GM21367 (cell line): ENCODE measurements at regions not wholly inside any gene's neighbourhood (a gene's known extent, or its start where the extent isn't known, plus 50 kb on each side); places are given as distances from the start of the nearest gene placed in this dataset.
"Not testable (repeated sequence)": the region's sequence is repeated elsewhere in the genome, so short reads cannot be mapped to it uniquely, and the experiment has no call there.

Experiments used
- ATAC-seq: cut with Tn5 transposase; IDR thresholded peaks from one replicate; pipeline ENCODE4 v1.9.1; 2021; ENCODE audit not compliant: unreplicated experiment

DNA sequence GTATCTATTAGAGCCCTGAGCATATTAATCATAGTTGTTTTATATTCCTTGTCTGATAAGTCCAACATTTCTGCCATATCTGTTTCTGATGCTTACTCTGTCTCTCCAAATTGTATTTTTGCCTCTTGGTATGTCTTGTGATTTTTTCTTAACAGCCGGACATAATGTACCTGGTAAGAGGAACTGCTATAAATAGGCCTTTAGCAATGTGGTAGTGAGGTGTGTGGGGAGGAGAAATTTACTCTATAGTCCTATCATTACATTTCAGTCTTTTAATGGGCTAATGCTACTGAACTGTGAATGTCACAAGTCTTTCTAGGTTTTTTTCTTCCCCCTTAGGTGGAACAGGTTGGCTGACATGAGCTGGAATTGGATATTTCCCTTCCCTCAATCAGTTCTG is 176.1 kb upstream of the FGF10 start:
- ATAC-seq, result no peak

DNA sequence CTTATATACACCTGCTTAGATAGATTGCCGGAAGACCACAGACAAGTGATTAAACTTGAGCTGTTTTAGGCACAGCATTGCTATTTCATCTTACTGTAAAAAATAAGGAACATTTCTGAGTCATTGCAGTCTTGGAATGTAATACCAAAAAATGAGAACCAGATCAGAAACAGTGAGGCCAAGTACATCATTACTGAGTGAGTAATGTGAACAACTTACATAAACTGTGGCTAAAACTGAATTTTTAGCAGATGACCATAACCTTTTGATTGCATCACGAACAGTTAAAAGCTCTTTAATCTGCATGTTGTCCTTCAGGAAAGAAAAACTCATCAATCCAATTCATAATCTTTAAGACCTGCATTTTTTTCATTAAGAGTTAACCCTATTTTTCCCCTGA is 157.1 kb upstream of the FGF10 start:
- no peak for ATAC-seq

DNA sequence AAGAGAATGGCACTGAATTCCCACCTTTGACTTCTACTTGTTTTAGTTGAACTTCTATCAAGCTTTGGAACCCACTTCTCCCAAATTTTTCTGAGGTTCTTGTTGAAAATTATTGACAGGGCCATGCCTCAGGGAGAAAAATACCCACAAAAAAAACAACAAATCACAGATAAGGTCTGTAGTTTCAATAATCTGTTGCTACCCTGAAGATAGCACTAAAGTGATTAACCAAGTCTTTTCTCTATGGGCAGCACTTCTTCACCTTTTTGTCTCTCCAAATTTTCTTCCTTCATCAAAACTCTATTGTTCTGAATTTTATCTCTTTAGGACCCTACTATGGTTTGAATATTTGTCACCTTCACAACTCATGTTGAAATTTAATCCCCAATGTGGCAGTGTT is 154.3 kb upstream of the FGF10 start:
- no peak for ATAC-seq

DNA sequence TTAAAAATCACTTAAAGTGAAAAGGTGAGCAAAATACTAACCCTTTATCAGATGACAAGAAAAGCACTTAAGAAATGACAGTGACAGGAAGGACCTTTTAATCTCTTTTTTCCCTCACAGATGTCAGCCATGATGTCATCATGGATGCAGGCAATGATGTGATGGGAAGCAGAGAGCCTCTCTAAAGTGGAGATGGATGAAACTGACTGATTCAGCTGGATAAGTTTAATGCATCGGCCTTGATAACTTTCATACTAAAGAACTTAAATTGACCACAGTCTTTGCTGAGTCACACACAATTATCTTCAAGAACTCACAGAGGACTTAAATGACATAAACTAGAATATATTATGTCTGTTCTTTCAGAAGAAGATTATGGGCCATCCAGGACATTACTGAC is 153.2 kb upstream of the FGF10 start:
- ATAC-seq, result no peak

DNA sequence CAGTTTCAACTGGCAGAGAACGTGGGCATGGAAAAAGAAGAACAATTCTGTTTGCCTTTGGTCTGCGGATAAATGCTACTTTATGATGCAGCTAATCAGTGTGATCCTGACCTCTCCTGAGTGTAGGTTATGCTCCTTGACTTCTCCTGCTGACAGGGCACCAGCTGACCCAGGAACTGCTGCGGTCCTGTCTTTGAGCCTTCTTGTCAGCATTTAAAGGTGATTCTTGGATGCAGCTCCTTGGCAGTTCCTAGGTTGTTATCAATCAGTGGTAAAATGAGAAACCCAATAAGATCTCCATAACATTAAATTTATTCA is 150.3 kb upstream of the FGF10 start:
- no peak for ATAC-seq

DNA sequence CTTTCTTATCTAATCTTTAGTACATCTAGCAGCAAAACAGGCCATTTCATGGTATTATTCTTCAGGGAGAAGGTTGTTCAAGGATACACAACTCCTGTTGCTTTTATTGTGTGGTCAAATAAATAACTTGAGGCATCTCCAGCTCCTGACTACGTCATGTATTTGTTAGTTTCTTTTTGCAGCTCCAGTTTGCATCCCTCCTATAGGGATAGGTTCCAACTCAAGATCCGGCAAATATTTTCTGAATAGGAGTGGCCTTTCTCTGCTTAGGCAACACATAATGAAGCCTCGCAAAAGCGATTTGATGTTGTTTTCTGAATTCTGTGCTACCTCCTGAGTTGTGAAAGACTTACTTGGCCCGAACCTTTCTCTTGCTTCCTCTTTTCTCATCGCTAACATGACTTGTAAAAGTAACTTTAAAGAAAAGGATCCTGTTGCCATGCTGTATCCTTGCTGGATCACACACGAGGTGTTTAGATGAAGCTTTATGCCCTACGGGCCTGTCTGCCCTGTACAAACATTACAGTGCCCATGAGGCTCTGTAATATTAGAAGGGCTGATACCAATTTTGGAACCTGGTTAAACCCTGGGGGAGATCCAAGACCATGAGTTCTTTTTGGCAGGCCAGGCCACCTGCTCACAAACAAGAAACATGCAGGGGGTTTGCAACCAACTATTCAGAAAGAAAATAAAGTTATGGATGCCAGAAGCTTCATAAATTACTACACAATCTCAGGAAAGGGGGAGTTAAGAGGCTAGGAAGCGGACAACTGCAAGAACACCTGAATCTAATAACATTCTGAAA is 149.8 kb upstream of the FGF10 start:
- no peak for ATAC-seq

DNA sequence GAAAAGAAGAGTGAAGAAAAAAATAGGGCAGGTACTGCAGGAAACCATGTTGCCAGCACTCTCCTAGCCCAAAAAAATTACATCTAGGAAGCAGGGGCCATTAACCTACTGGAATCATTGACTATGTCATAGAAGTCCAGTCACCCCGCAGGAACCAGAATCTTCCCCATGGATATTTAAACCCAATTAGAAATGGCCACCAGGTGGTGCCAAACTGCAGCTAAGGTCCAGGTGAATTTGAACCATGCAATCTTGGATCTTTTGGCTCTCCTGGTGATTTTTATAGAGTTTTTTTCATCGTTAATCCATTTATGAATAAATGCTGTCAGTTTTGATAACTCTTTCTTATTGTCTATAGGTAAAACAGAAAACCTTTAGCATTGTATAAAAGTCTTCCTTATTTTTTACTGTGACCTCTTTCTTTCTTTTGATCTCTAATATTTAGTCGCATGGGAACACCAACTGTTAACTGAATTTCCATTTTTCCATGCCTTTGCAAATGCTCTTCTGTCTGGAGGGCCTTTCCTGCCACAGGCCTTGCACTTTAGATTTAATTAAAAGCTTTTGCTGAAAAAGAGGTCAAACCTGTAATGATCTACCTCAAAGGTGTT is 147.5 kb upstream of the FGF10 start:
- peak; percentile 49 for ATAC-seq

DNA sequence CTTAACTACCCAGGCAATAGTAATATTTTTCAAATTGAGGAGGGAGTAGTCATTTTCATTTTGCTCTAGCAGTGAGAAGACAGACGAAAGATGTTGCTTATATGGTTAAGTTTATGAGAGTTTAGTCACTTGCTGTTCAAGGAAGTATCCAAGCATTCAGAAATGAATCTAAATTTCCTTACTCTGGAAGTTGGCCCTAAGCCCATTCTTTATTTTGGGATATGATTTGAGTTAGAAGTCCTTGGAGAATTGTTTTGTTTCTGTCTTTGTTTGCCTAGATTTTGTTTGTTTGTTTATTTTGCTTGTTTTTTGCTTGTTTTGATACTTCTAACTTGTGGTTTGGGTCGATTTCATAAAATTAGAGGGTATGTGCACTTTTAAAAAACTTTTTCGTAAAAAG is 146.4 kb upstream of the FGF10 start:
- ATAC-seq, result no peak

DNA sequence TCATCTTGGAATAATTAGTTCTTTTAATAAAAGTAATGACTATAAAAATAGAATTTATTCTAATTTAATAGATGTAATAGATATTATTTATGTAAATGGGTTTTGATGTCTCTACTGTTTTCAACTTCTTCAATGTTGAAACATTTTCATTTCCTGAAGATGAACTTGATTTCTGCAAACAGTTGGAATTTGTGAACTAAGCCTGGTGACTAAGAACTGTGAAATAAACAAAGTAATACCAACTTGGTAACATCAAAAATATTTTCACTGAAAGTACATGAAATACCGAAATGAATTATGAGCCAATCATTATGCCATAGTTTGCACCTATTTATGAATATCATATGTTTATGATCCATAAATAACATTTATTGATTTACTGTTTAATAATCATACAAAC is 143.8 kb upstream of the FGF10 start:
- no peak for ATAC-seq

DNA sequence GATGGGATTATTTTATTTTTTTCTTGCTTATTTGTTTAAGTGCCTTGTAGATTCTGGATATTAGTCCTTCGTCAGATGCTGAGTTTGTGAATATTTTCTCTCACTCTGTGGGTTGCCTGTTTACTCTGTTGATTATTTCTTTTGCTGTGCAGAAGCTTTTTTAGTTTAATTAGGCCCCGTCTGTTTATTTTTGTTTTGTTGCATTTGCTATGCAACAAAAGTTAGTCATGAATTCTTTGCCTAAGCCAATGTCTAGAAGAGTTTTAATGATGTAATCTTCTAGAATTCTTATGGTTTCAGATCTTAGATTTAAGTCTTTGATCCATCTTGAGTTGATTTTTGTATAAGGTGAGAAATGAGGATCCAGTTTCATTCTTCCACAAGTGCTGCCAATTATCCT is 142.5 kb upstream of the FGF10 start:
- ATAC-seq, result not testable (repeated sequence)

DNA sequence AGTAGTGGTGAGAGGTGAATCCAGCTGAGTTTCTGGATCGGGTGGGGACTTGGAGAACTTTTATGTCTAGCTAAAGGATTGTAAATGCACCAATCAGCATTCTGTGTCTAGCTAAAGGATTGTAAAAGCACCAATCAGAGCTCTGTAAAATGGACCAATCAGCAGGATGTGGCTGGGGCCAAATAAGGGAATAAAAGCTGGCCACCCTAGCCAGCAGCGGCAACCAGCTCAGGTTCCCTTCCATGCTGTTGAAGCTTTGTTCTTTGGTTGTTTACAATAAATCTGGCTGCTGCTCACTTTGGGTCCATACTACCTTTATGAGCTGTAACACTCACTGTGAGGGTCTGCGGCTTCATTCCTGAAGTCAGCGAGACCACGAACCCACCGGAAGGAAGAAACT is 141.6 kb upstream of the FGF10 start:
- ATAC-seq, result not testable (repeated sequence)

DNA sequence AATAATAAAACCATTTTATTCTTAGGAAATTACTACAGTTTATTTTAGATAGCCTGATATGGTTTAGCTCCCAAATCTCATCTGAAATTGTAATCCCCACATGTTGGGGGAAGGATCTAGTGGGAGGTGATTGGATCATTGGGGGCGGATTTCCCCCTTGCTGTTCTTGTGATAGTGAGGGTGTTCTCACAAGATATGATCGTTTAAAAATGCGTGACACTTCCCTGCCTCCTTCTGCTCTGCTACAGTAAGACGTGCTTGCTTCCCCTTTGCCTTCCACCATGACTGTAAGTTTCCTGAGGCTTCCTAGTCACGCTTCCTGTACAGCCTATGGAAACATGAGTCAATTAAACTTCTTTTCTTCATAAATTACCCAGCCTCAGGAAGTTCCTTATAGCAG is 122.4 kb upstream of the FGF10 start:
- no peak for ATAC-seq

DNA sequence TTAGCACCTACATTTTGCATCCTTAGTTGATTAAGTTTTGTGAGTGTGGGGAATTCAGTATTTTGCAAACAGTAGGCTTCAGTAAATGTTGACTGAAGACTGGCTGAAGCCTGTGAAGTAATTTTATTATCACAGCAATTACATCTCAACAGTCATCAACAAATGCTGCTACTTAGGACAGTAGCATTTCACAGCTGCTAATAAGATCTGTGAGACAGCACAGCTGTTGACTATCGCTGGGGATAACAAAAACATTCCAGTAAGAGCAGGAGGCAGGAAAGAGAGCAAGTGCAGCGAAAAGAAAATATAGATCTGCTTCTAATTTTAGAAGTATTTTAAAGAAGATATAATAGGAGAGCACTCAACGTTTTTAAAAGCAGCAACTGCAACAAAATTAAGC is 117.3 kb upstream of the FGF10 start:
- ATAC-seq, result no peak

DNA sequence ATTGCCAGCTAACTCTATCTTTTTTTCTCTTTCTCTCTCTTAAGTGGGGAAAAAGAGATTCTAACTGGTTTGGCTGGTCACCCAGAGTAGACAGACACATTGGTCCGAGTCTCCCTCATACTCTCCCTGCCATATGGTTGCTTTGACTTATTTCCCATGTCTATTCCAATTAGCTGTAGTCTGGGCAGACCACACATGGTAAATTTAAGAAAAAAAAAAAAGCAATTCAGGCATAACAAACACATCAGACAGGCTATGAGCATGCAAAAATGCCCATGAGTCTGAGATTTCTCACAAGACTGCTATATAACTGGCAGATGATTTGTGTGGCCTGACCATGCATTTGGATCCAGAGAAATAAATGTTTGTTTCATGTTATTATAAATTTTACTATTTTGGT is 110.2 kb upstream of the FGF10 start:
- no peak for ATAC-seq

DNA sequence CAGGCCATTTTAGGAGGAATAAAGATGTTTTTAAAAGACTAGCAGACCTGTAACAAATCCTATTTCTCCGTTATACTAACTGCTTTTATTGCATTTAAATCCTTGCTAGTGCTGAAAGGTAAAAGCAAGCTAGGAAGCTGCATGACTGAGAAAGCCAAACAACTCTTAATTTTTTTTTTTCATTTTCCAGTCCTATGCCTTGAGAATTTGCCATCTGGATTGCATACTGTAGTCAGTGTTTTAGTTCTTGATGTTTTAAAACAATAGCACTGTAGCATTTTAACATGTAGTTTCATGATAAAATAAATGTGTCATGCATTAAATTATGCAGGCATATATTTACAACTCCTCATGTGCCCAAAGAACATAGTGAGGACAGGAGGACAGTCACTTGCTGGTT is 108.4 kb upstream of the FGF10 start:
- ATAC-seq, result no peak

DNA sequence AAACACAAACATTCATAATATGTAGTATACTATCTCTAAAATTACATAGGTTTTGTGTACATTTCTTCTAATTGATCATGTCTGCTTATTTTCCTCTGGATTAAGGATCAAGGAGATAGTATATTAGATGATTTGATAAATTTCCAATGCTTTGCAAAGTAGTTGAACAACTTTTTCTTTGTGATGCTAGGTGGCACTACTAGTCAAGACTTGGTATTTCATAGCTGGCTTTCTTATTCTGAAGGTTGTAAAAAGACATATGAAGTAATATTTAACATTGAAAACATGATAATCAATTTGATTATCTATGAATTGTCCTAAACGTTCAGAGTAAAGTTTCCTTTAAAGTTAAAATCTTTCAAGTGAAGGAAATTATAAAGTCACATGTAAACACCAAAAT is 106.1 kb upstream of the FGF10 start:
- ATAC-seq, result no peak

DNA sequence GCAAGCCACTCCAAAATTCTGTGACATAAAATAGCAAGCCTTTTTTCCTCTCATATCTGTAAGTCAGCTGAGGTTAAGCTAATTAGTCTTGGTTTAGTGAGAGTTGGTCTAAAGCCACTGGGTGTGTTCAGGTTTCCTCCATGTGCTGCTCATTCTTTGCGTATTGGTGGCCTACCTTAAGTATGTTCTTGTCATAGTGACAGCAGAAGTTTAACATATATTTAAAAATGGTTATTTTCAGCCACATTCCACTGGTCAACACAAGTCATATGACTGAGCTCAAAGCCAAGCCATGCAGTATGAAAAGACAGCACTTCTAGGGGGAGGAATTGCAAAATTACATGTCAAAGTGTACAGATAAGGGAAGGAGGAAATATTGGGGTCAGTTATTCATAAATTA is 100.5 kb upstream of the FGF10 start:
- ATAC-seq, result no peak

DNA sequence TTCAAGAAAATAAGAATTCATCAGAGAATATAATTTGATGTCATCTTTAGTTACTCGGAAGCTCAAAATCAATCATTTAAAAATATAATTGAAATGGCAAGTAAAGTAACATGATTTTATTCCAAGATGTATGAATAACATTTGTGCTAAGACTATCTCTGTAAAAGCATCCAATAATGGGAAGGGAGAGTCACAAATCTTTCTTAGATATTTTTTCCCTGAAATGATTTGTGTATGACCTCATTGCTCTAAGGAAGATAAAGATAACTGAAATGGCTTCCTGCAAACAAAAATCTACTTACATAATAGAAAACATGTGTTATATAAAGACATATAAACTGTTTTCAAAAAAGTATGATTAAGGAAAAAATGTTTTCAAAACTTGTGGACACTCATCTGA is 97.4 kb upstream of the FGF10 start:
- ATAC-seq, result no peak

DNA sequence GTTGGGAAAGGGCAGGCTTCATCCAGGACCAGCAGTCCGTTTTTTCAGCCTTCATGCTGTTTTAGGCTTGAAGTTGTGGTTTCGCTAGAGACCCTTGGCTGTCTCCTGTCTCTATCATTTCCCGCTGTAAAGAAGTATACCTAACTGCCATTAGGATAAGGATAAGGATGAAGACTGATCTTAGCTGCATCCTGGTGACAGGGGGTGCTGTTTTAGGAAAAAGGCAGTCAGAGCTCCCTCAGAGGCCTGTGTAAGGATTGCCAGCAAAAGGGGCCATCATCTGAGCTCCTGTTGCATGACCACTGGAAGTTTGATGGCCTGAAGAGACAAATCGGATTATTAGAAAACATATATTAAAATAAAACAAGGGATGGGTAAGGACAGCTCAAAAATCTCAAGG is 64.8 kb upstream of the FGF10 start:
- no peak for ATAC-seq

DNA sequence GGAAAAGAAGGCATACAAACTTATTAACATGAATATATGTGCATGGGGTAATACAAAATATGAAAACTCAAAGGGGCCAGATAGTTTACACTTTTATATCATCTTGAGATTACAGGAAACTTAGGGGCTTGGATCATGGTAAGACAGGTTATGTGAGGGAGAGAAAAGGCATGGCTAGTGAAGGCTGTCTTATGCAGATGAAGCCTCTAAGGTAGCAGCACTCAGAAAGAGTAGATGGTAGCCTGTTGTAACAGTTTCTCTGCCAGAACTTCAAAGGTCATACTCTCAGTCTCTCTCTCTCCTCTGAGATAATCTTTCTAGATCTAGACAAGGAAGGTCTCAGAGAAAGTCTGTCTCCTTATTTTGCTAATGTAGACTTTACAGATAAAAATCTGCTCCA is 57.2 kb upstream of the FGF10 start:
- ATAC-seq, result no peak

DNA sequence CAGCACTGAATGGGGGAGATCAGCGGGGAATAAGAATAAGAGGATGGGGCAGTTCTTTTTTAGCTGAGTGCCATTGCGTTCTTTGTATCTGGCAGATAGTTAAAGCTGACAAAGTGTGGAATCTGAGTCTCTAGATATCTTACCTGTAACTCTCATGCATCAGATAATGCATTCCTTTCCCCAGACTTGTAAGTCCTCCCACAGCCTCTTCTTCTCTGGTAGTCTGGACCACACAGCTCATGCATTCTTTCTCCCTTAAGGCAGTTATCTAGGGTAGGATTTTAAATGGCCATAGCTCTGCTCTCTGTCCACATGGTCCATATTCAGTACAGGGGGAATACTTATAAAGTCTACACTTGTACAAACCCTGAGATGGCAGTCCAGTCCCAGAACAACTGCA is 54.0 kb upstream of the FGF10 start:
- no peak for ATAC-seq

DNA sequence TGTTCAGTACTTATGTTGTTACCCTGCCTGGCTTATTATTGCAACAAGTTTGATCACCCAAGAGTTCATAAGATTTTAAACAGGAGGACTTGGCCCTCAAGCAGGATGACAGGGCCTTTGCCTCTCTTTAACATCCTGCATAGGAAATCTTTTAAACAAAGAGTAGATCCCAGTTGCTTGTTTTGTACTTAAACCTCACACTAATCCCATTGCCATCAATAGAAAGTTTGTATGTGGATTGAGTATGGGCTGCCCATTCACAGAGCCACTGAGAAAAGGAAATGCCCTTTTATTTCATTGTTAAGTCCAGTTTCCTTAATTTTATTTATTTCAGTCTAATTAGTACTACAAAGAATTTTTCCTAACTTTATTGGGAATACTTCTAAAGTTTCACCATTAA is 52.2 kb upstream of the FGF10 start:
- no peak for ATAC-seq

DNA sequence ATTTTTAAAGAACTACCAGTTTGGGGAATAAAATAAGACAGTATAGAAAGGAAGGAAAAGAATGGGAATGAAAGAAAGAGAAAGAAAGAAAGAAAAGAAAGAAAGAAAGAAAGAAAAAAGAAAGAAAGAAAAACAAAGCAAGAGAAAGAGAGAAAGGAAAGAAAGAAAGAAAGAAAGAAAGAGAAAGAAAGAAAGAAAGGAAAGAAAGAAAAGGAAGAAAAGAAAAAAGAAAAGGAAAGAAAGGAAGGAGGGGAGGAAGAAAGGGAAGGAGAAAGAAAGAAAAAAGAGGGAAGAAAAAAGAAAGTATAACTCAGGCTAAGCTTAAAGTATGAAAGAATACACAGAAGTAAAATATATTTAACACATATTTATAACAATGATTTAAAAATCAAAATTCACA is 51.0 kb upstream of the FGF10 start:
- no peak for ATAC-seq
